ENCODE measurements at regions not wholly inside any gene's neighbourhood (a gene's known extent, or its start where the extent isn't known, plus 50 kb on each side); places are given as distances from the start of the nearest gene placed in this dataset.
"Not testable (repeated sequence)": the region's sequence is repeated elsewhere in the genome, so short reads cannot be mapped to it uniquely, and the experiment has no call there.

DNA sequence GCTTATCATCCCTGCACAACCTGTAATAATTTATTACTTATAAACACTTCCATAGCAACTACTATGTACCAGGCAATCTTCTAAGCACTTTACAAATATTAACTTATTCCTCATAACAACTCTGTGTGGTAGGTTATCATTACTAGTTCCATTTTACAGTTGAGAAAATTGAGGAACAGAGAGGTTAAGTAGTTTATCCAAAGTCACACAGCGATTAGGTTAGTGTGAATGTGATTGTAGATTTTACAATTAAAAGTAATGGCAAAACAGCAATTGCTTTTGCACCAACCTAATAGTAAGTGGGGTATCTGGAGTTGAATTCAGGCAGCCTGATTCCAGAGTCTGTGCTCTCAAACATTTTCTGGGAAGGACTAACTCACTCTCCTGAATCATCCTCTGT, 348.9 kb downstream of the NKX6-1 start:
- no TSS peak for BruUV-seq (replicated peaks)
- Mint-ChIP-seq H3K9me3 (ENCODE audit: low read depth, unreplicated experiment) (no peaks in the 10 kb centered on the region), H3K27ac (ENCODE audit: unreplicated experiment) (no peak overlapping the region), H3K4me3 (ENCODE audit: low read depth, unreplicated experiment) (no peak overlapping the region), H3K4me1 (ENCODE audit: low read depth, unreplicated experiment) (no peaks in the 10 kb centered on the region), H3K27me3 (ENCODE audit: unreplicated experiment) (peaks cover 10% of the 10 kb centered on the region), H3K36me3 (ENCODE audit: insufficient read depth, unreplicated experiment) (no peaks in the 10 kb centered on the region)
- CTCF ChIA-PET = no interaction called here
- no peak for DNase-seq
- intact Hi-C loops (cut with micrococcal nuclease; ENCODE audit: unreplicated experiment) = no loop called here
- TF ChIP-seq, protein P1, sequence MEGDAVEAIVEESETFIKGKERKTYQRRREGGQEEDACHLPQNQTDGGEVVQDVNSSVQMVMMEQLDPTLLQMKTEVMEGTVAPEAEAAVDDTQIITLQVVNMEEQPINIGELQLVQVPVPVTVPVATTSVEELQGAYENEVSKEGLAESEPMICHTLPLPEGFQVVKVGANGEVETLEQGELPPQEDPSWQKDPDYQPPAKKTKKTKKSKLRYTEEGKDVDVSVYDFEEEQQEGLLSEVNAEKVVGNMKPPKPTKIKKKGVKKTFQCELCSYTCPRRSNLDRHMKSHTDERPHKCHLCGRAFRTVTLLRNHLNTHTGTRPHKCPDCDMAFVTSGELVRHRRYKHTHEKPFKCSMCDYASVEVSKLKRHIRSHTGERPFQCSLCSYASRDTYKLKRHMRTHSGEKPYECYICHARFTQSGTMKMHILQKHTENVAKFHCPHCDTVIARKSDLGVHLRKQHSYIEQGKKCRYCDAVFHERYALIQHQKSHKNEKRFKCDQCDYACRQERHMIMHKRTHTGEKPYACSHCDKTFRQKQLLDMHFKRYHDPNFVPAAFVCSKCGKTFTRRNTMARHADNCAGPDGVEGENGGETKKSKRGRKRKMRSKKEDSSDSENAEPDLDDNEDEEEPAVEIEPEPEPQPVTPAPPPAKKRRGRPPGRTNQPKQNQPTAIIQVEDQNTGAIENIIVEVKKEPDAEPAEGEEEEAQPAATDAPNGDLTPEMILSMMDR (IDR thresholded peaks at IDR 0.05; ENCODE audit: unreplicated experiment) = no peak

DNA sequence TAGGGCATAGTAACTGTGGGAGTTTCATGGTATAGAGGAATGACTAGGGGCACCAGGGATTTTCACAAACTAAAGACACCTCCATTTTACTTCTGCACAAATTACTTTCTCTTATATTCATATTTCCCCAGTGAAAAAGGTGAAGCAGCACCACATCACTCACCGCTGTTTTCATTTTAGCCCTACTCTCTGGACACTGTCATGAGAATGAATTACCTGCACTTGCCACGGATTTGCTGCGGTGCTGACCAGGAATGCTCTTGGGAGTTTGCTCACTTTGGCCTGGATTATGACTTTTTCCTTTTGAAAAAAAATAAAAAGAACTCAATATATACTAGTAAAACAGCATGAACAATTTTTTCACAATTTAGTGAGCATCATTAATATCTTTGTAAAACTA, 351.3 kb downstream of the NKX6-1 start:
- no peaks in the 10 kb centered on the region for H3K4me1 Mint-ChIP-seq (ENCODE audit: low read depth, unreplicated experiment)
- no peaks in the 10 kb centered on the region for H3K36me3 Mint-ChIP-seq (ENCODE audit: insufficient read depth, unreplicated experiment)
- TF ChIP-seq, protein P1 (IDR thresholded peaks at IDR 0.05; ENCODE audit: unreplicated experiment) = no peak
- intact Hi-C loops (cut with micrococcal nuclease; ENCODE audit: unreplicated experiment) = loop anchor here (10.0 kb wide), 1 partner anchor 373 kb away; no protein-coding TSS in a partner anchor
- BruUV-seq (replicated peaks) = no TSS peak
- DNase-seq = no peak
- CTCF ChIA-PET = no interaction called here
- no peaks in the 10 kb centered on the region for H3K9me3 Mint-ChIP-seq (ENCODE audit: low read depth, unreplicated experiment)
- no peak overlapping the region for H3K4me3 Mint-ChIP-seq (ENCODE audit: low read depth, unreplicated experiment)
- H3K27me3 Mint-ChIP-seq (ENCODE audit: unreplicated experiment) = no peaks in the 10 kb centered on the region
- H3K27ac Mint-ChIP-seq (ENCODE audit: unreplicated experiment) = no peak overlapping the region

DNA sequence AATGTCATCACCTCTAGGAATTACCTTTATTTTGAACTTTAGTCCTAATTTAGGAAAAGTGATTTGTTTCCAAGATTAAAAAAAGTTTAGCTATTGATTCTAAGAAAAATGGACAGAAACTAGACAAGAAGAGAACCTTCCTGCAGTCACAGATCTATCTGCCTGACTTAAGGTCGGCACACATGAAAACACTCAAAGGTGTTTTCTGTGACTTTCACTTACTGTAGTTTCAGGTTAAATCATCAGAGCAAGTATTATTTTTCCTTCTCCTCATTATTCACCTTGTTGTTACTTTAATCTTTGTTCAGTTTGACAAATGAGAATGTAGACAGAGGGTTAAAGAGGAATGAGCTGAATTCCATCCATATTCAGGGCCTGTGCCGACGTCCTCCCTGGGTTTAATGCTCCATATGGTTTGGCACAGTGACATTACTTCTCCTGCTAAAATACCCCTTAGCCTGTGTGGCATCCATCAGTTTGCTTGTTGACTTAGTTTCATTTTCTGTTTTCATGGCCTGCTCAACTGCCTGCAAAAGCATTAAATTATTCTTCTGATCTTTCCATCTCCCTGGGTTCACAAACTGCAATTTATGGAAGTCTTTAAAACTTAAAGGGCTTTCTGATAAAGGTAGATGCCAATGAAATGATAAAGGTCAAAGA, 352.7 kb downstream of the NKX6-1 start:
- no peaks in the 10 kb centered on the region for H3K27me3 Mint-ChIP-seq (ENCODE audit: unreplicated experiment)
- no peaks in the 10 kb centered on the region for H3K36me3 Mint-ChIP-seq (ENCODE audit: insufficient read depth, unreplicated experiment)
- no peak overlapping the region for H3K27ac Mint-ChIP-seq (ENCODE audit: unreplicated experiment)
- intact Hi-C loops (cut with micrococcal nuclease; ENCODE audit: unreplicated experiment) = loop anchor here (10.0 kb wide), 1 partner anchor 372 kb away; no protein-coding TSS in a partner anchor
- no peaks in the 10 kb centered on the region for H3K4me1 Mint-ChIP-seq (ENCODE audit: low read depth, unreplicated experiment)
- CTCF ChIA-PET = no interaction called here
- no peak overlapping the region for H3K4me3 Mint-ChIP-seq (ENCODE audit: low read depth, unreplicated experiment)
- TF ChIP-seq, protein P1 (IDR thresholded peaks at IDR 0.05; ENCODE audit: unreplicated experiment) = no peak
- no peak for DNase-seq
- no peaks in the 10 kb centered on the region for H3K9me3 Mint-ChIP-seq (ENCODE audit: low read depth, unreplicated experiment)
- no TSS peak for BruUV-seq (replicated peaks)

DNA sequence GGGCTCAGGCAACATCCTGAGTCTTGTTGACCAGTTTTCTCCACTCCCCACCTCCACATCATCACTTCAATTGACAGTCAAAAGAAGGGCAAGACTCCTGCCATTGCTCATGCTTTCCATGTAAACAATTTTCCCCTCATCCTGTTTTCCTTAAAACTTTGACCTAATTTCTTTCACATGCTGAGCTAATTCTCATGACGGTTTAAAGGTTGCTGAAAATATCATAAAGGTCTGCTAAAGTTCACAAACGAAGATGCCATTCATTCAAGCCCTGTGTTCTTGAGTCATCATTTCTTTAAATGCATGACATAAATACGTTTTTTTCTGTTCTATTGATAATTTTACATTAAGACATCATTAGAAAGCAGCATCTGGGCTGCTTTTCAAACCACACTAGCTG, 353.9 kb downstream of the NKX6-1 start:
- TF ChIP-seq, protein P1 (IDR thresholded peaks at IDR 0.05; ENCODE audit: unreplicated experiment) = no peak
- no peak overlapping the region for H3K4me3 Mint-ChIP-seq (ENCODE audit: low read depth, unreplicated experiment)
- BruUV-seq (replicated peaks) = no TSS peak
- CTCF ChIA-PET = no interaction called here
- no peaks in the 10 kb centered on the region for H3K27me3 Mint-ChIP-seq (ENCODE audit: unreplicated experiment)
- no peak for DNase-seq
- intact Hi-C loops (cut with micrococcal nuclease; ENCODE audit: unreplicated experiment) = loop anchor here (10.0 kb wide), 1 partner anchor 370 kb away; no protein-coding TSS in a partner anchor
- no peaks in the 10 kb centered on the region for H3K36me3 Mint-ChIP-seq (ENCODE audit: insufficient read depth, unreplicated experiment)
- no peaks in the 10 kb centered on the region for H3K9me3 Mint-ChIP-seq (ENCODE audit: low read depth, unreplicated experiment)
- H3K4me1 Mint-ChIP-seq (ENCODE audit: low read depth, unreplicated experiment) = no peaks in the 10 kb centered on the region
- no peak overlapping the region for H3K27ac Mint-ChIP-seq (ENCODE audit: unreplicated experiment)

DNA sequence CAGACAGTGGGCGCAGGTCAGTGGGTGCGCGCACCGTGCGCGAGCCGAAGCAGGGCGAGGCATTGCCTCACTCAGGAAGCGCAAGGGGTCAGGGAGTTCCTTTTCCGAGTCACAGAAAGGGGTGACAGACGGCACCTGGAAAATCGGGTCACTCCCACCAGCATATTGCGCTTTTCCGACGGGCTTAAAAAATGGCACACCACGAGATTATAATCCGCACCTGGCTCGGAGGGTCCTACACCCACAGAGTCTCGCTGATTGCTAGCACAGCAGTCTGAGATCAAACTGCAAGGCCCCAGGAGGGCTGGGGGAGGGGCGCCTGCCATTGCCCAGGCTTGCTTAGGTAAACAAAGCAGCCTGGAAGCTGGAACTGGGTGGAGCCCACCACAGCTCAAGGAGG, 372.2 kb downstream of the NKX6-1 start:
- intact Hi-C loops (cut with micrococcal nuclease; ENCODE audit: unreplicated experiment); H3K4me1 Mint-ChIP-seq (ENCODE audit: low read depth, unreplicated experiment); H3K9me3 Mint-ChIP-seq (ENCODE audit: low read depth, unreplicated experiment); H3K36me3 Mint-ChIP-seq (ENCODE audit: insufficient read depth, unreplicated experiment); DNase-seq; H3K4me3 Mint-ChIP-seq (ENCODE audit: low read depth, unreplicated experiment); BruUV-seq (replicated peaks); CTCF ChIA-PET; H3K27me3 Mint-ChIP-seq (ENCODE audit: unreplicated experiment); H3K27ac Mint-ChIP-seq (ENCODE audit: unreplicated experiment): not testable (repeated sequence)
